ENCODE measurements at regions not wholly inside any gene's neighbourhood (a gene's known extent, or its start where the extent isn't known, plus 50 kb on each side); places are given as distances from the start of the nearest gene placed in this dataset.
A peak's percentile ranks its signal among the peaks of the same experiment; 100 is the strongest.

DNA sequence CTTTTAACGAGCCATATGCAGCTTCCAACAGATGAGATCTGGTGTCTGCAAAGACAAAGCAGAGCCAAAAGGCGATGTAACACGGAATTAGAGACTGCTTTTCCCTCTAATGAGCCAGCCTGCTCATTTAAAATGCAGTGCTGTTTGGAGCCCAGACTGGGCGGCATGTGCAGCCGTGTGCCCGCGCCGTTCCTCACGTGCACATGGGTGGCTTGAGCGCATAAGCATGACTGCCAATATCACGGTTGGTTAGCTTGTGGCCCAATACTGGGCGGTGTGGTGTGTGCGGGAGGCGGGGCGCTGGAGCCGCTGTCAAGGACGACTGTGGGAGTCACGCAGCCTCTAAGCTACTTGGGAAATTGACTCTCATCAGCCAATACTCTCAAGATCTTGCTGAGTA, 87.0 kb upstream of the SCOC start:
- intact Hi-C loops (cut with DNase I): no loop called here
- peak in 5 of 42 donors; percentile 8 to 46 (median 16) for DNase-seq

- intact Hi-C loops (cut with DNase I): no loop called here
- peak in 6 of 42 donors; percentile 10 to 63 (median 30) for DNase-seq
Measured at GRCh38 chr4:140284456-140284855, 89.0 kb upstream of the SCOC start.

GRCh38 chr4:140281828-140282552, 91.5 kb upstream of the SCOC start:
- intact Hi-C loops (cut with DNase I): no loop called here
- DNase-seq: no peak

GRCh38 chr4:140277576-140277975, 95.9 kb upstream of the SCOC start:
- intact Hi-C loops (cut with DNase I): no loop called here
- DNase-seq: no peak

DNA sequence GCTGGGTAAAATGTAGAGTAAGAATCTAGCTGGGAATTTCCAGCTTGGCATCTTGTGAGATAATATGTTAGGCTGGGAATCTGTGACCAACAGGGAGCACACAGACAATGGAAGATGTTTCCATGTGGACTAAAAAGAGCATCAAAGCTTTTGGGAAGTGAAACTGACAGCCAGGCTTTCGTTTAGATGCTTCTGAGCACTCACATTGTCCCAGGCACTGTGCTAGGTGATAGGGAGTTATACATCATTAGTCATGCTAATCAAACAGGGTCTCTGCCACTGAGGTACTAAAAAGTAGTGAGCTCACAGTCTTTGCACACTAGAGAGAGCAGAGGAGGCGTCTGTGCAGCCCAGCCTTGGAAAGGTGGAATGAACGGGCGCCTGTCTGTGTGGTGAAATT, 101.9 kb upstream of the SCOC start:
- DNase-seq: no peak
- intact Hi-C loops (cut with DNase I): no loop called here

GRCh38 chr4:140269369-140269768, 104.1 kb upstream of the SCOC start:
- DNase-seq: no peak
- intact Hi-C loops (cut with DNase I): no loop called here

DNA sequence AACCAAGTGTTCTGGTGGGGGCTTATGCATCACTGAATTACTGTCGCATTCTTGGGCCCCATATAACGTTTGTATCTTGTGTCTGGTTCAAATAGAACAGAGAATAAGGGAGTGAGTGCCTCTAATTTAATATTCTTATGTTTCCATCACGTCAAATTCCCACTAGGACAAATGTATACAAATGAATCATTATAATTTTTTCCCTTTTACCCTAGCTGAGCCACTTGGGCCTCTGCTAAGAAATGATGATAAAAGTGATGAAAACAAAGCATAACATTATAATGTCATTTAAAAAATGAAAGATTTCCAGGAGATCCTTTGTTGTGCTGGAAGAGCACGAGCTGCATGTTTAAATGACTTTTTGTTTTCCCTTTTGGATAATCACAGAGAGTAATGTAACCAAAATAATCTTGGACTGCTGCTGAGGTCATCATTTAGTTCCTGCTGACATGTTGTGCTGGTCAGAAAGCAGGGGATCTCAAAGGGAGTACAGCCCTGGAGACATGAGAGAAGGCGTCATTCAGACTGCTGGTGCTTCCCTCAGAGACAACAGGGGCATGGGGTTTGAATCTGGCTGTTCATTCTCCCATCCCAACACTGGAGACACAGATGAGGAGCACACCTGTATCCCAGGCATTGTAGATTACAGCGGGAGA, 105.1 kb upstream of the SCOC start:
- intact Hi-C loops (cut with DNase I): no loop called here

DNA sequence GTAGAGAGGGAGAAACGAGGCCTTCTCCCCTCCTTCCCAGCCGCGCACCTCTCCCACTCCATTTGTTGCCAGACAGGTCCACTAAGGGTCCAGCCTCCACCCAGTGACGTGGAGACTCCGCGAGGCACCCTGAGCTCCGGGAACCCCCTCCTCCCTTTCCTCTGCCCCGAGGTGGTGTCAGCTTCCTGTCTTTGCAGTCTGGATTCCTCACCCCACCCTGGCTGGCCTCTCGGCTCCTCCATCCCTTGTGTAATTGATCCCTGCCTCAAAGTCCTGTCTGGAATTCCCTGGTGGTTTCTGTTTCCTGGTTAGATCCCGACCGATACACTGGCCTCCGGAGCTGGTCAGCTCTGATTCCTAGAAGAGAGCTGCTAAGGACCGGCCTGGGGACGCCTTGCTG, 105.9 kb upstream of the SCOC start:
- DNase-seq: no peak
- intact Hi-C loops (cut with DNase I): no loop called here

More for the DNA sequence above, 105.1 kb upstream of the SCOC start:
- DNase-seq: no peak

DNA sequence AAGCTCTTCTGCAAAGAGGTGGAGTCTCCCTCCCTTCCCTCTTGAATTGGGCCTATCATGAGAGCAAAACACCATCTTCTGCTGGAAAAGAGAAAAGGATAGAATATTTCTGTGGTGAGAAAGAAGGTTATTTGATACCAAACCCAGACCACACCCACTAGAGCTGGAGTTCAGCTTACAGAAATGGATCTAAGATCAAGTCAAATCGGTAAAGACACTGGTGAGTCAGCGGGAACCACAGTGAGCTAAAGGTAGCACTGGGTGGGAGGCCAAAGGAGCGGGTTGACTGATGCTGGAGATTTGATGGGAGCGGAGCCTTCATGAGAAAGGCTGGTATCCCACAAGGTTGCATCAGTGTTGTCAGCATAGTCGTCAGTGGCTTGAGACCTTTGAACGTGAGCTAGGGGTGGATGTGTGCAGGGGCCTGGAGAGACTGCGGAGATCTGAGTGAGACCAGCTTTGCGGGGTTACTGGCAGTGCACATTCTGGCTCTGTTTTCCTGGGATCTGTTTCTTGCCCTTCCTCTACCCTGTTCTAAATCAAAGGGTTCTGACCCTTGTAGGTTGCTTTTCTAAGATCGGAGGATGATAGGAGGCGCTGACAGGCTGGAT, 106.4 kb upstream of the SCOC start:
- intact Hi-C loops (cut with DNase I): no loop called here
- no peak for DNase-seq

GRCh38 chr4:140260227-140260626, 106.2 kb upstream of the MAML3 start:
- intact Hi-C loops (cut with DNase I): no loop called here
- DNase-seq: no peak

- no peak for DNase-seq
- intact Hi-C loops (cut with DNase I): no loop called here
Measured at GRCh38 chr4:140258476-140258875, 104.5 kb upstream of the MAML3 start.

- DNase-seq: peak in 3 of 42 donors; percentile 4 to 44 (median 11)
Measured at GRCh38 chr4:140257461-140258305, 103.7 kb upstream of the MAML3 start.

GRCh38 chr4:140256941-140257340, 103.0 kb upstream of the MAML3 start:
- intact Hi-C loops (cut with DNase I): no loop called here
- no peak for DNase-seq

More at GRCh38 chr4:140257461-140258305, 103.7 kb upstream of the MAML3 start:
- intact Hi-C loops (cut with DNase I): no loop called here

- intact Hi-C loops (cut with DNase I): no loop called here
- no peak for DNase-seq
Measured at GRCh38 chr4:140256335-140256734, 102.4 kb upstream of the MAML3 start.

GRCh38 chr4:140255927-140256326, 101.9 kb upstream of the MAML3 start:
- intact Hi-C loops (cut with DNase I): no loop called here
- DNase-seq: no peak

GRCh38 chr4:140255467-140255866, 101.5 kb upstream of the MAML3 start:
- no peak for DNase-seq
- intact Hi-C loops (cut with DNase I): no loop called here

DNA sequence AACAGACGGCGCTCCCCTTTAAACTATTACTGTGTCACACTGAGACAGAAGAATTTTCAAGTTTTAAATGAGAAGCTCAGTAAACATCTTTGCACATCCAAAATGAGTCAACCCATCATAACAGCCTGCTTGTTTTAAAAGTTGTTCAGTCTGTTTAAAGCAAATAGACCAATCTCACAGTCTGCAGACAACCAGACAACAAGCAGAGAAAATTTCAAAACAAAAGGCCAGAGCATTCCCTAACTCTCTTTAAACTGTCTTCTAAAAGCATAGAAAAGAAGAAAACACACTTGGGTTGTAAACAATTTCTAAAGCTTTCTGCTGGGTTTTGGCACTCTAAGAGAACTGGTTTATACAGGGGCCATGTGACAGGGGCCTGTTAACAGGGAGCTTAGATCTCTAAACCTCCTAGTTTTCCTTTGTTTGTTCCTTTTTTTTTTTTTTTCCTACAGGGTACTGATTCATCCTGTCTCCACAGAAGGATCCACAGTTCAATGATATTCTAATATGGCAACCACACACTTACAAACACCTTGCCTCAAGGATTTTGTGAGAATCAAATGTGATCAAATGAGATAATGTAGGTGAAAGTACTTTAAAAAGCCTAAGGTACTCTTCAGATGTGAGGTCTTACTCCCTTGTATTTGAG, 100.8 kb upstream of the MAML3 start:
- DNase-seq: no peak
- intact Hi-C loops (cut with DNase I): loop anchor here (5.0 kb wide), 3 partner anchors 73 to 522 kb away; no protein-coding TSS in a partner anchor

DNA sequence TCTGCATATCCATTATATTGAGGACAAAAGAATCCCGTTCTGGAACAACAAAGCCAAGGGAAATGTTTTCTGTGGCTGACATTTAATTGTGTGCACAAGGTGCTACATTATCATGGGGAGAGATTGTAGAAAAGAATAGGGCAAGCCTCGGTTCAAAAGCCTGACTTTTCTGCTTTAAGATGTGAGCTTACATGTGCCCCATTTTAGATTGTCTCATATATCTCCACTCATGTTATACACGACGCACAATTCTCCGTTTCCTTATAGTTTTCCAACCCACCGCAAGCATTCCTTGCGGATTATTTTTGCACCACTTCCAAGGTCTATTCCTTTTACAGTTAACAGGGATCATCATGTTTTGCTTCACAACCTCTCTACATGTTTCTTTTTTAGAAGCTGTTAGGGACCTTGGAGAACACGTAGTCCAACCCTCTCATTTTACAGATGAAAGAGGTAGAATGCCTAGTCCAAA, 99.6 kb upstream of the MAML3 start:
- no peak for DNase-seq
- intact Hi-C loops (cut with DNase I): loop anchor here (2.0 to 5.0 kb wide), 4 partner anchors 74 to 521 kb away; no protein-coding TSS in a partner anchor

Measured in head of caudate nucleus (tissue), 42 donors.